ENCODE measurements at regions not wholly inside any gene's neighbourhood (a gene's known extent, or its start where the extent isn't known, plus 50 kb on each side); places are given as distances from the start of the nearest gene placed in this dataset.

GRCh38 chr6:28721372-28721771 lies 195.7 kb downstream of the GPX5 start:
- Mint-ChIP-seq H3K9me3 (peaks cover 7% of the 10 kb centered on the region), H3K36me3 (ENCODE audit: low read depth) (no peaks in the 10 kb centered on the region), H3K27me3 (ENCODE audit: low read depth, poor library complexity) (peaks cover 89% of the 10 kb centered on the region), H3K27ac (no peak overlapping the region), H3K4me1 (no peaks in the 10 kb centered on the region), H3K4me3 (no peak overlapping the region)
- DNase-seq = no peak
- no peak for TF ChIP-seq CTCF (IDR thresholded peaks at IDR 0.05)

- Mint-ChIP-seq H3K27me3 (ENCODE audit: low read depth, poor library complexity) (peaks cover 92% of the 10 kb centered on the region), H3K9me3 (peaks cover 6% of the 10 kb centered on the region)
Observed at GRCh38 chr6:28724395-28724794, 198.7 kb downstream of the GPX5 start.

GRCh38 chr6:28725274-28725809 lies 198.4 kb downstream of the TRIM27 start:
- no peak for TF ChIP-seq CTCF (IDR thresholded peaks at IDR 0.05)
- H3K27ac Mint-ChIP-seq = no peak overlapping the region
- peaks cover 93% of the 10 kb centered on the region for H3K27me3 Mint-ChIP-seq (ENCODE audit: low read depth, poor library complexity)
- peaks cover 14% of the 10 kb centered on the region for H3K4me1 Mint-ChIP-seq
- H3K9me3 Mint-ChIP-seq = peaks cover 3% of the 10 kb centered on the region
- H3K36me3 Mint-ChIP-seq (ENCODE audit: low read depth) = no peaks in the 10 kb centered on the region
- DNase-seq = no peak
- no peak overlapping the region for H3K4me3 Mint-ChIP-seq

More at GRCh38 chr6:28724395-28724794, 198.7 kb downstream of the GPX5 start:
- H3K4me1 Mint-ChIP-seq = peaks cover 9% of the 10 kb centered on the region
- DNase-seq = no peak
- no peak overlapping the region for H3K27ac Mint-ChIP-seq
- H3K4me3 Mint-ChIP-seq = no peak overlapping the region
- TF ChIP-seq CTCF (IDR thresholded peaks at IDR 0.05) = no peak
- H3K36me3 Mint-ChIP-seq (ENCODE audit: low read depth) = no peaks in the 10 kb centered on the region

- Mint-ChIP-seq H3K4me1 (peaks cover 14% of the 10 kb centered on the region), H3K4me3 (no peak overlapping the region), H3K27me3 (ENCODE audit: low read depth, poor library complexity) (peaks cover 93% of the 10 kb centered on the region), H3K9me3 (peaks cover 3% of the 10 kb centered on the region), H3K27ac (no peak overlapping the region), H3K36me3 (ENCODE audit: low read depth) (no peaks in the 10 kb centered on the region)
- DNase-seq = no peak
- no peak for TF ChIP-seq CTCF (IDR thresholded peaks at IDR 0.05)
Observed at GRCh38 chr6:28725890-28726348, 197.9 kb downstream of the TRIM27 start.

GRCh38 chr6:28726569-28727309 lies 197.0 kb downstream of the TRIM27 start:
- H3K9me3 Mint-ChIP-seq = peaks cover 3% of the 10 kb centered on the region
- no peak for DNase-seq
- no peak for TF ChIP-seq CTCF (IDR thresholded peaks at IDR 0.05)
- H3K27me3 Mint-ChIP-seq (ENCODE audit: low read depth, poor library complexity) = peaks cover 93% of the 10 kb centered on the region
- H3K27ac Mint-ChIP-seq = no peak overlapping the region
- peaks cover 14% of the 10 kb centered on the region for H3K4me1 Mint-ChIP-seq
- H3K4me3 Mint-ChIP-seq = no peak overlapping the region
- H3K36me3 Mint-ChIP-seq (ENCODE audit: low read depth) = no peaks in the 10 kb centered on the region

All from nephron progenitor cell (in vitro differentiated cells).